ENCODE measurements at regions not wholly inside any gene's neighbourhood (a gene's known extent, or its start where the extent isn't known, plus 50 kb on each side); places are given as distances from the start of the nearest gene placed in this dataset.

DNA sequence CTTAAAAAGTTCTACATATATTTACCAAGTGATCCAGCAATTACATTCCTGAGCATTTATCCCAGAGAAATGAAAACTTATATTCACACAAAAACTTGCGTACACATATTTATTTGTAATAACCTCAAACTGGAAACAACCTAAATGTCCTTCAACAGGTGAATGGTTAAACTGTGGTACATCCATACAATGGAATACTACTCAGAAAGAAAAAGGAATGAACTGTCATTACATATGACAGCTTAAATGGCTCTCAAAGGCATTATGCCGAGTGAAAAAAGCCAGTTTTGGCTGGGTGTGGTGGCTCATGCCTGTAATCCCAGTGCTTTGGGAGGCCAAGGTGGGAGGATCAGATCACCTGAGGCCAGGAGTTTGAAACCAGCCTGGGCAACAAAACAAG, 79.1 kb upstream of the DYNC1I2 start:
- no peak for DNase-seq

DNA sequence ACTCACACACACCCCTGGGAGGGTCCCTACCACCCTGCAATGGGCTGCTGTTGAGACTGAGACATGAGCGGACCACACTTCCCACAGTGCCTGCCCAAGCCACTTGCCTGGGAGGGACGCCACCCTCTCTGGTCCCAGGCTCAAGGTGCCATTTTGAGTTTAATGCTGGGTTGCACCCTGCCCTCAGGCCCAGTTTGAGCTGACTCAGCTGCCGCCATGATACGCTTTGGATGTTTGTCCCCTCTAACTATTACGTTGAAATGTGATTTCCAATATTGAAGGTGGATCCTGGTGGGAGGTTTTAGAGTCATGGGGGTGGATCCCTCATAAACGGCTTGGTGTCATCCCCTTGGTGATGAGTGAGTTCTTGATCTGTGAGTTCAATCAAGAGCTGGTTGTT, 76.4 kb upstream of the DYNC1I2 start:
- no peak for DNase-seq

DNA sequence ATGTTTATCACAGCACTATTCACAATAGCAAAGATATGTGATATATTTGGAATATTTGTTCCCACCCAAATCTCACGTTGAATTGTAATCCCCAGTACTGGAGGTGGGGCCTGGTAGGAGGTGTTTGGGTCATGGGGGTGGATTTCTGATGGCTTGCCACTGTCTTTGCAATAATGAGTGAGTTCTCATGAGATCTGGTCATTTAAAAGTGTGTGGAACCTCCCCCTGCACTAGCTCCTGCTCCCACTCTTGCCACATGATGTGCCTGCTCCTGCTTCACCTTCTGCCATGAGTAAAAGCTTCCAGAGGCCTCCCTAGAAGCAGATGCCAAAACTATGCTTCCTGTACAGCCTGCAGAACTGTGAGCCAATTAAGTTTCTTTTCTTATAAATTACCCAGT, 72.2 kb upstream of the DYNC1I2 start:
- no peak for DNase-seq

DNA sequence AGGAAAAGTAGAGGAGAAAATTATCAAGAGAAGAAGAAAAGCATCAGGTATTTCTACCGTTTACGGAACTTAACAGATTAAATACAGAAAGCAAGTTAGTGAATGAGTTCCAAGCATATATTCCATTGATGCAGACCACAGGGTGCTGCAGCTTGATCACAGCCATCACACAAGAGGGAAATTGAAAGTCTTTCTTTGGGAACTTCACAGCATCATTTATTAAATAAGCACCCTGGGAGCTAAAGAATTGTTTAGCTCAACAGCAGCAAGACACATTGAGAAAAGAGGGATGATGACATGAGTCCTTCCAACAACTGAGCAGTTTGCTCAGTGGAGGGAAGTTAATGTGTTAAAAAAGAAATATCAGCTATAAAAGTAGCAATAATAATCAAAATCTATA, 69.3 kb upstream of the DYNC1I2 start:
- no peak for DNase-seq

DNA sequence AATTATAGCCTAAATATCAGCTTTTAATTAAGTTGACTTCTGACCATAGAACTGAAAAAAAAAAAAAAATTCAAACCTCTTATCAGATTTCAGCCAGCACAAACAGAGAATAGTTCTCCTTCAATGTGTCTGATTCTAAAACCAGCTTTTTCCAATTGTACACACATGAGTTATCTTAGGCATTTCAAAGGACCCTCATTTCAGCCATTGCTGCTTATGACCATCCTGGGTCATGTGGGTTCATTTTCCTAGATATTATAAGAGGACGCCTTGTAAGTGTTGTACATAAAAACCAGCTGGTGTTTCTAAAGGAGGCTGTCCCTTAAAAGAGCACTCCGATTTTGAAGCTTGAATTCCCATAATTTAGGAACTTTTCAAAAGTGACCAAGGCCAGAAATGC, 62.3 kb upstream of the DYNC1I2 start:
- DNase-seq: no peak

DNA sequence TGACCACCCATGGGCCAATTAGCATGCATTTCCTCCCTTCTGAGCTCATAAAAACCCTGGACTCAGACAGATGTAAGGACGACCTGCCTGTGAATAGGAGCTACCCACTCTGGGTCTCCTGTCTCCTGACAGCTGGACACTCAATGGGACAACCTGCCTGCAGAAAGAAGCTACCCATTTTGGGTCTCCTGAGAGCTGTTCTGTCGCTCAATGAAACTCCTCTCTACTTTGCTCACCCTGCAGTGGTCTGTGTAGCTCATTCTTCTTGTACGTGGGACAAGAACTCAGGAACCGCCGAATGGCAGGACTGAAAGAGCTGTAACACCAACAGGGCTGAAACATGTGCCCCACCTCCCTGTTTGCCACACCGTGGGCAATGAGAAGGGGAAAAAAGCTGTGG, 60.3 kb upstream of the DYNC1I2 start:
- DNase-seq: no peak

DNA sequence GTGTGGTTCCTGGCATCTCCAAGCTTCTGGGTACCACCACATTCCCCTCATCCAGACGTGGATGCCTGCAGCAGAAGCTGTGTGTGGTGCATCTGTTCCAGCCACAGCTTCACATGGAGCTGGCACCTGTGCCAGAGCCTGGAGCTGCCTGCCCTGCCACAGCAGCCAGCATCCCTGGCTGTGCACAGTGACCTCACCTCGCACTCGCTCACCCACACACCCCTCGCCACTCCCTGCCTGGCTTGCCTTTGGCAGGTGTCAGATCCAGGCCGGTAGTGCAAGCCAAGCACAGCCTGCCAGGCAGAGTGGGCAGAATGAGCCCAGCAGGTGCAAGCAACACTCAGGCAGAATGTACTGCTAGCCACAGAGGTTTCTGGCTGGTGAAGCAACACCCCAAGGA, 59.9 kb upstream of the DYNC1I2 start:
- DNase-seq: no peak

DNA sequence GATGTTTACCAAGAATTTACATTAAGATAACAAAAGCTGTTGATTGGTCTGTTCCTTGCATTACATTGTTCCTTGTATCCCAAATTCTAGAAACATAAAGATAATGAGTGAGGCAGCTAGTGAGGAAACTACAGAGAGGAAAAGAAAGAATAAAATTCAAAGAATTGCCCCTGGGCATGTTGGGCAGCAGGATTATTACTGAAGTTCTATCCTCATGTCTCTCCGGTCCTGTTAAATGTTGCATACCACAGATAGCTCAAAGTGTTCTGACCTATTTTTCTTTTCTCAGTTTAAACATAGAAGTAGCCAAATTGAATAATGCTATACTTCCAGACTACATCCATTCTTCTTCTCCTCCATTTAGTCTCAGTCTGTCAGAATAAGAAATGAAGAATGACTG, 58.2 kb upstream of the DYNC1I2 start:
- DNase-seq: no peak

DNA sequence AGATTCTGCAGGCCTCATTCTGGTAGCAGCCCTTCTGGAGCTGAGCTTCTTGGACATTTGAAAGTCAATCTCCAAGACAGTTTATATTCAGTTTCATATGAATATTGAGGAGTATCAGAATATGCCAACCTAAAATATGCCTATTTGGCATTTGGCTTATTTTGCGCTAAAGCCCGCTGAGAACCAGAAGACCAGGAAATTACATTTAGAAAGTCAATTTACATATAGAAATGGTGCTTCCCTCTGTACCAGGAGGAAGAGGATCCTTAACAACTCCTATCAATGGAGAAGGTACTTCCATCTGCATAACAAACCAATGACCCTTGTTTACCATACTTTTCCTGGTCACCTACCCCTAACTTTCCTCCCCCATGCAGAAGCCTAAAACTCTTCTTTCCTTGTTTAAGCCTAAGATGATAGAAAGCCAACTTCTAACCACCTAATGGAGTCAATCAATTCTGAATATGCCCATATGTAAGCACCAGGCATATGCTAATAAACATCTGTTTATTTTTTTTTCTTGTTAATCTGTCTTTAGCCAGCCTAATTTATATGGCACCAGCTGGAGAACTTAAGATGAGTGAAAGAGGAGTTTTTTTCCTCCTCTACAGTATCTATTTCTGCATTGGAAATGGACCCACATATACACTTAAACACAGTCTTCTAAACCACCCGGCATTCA, 57.0 kb upstream of the DYNC1I2 start:
- no peak for DNase-seq

DNA sequence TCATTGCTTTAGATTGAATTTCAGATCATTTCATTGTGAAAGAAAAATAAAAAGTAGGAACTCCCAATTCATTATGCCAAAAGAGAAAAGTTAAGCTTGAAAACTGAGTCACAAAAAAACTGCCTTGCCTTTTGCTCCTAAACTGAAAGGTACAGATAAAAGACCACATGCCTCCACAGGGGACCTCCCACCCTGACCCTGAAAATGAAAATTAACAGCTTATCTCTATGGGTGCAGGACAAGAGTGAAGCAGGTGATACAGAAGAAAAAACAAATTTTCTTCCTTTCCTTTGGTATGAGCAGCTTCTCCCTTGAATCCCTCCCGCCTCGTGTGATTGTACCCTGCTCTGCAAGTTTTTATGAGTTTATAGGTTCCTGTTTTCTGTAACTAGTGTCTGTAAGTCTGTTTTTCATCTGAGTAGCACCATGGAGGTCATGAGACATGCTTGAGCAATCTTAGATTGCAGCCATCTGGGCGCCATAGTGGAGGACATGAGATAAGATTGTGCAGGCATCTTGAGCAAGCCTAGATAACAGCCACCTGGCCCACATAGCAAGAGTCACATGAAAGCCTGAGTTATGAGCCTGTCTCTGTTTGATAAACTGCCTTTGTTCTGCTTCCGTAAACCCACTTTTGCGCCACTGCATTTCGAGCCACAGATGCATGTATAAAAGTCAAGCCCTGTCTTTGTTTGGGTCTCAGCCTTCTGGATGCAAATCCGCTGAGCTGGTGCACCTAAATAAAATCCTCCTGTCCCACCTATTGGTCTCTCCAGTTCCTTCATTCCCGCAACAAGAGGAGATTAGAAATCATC, 56.2 kb upstream of the DYNC1I2 start:
- DNase-seq: peak; percentile 89
